Lower lobe of right lung (tissue), 2 donors: ENCODE measurements at regions not wholly inside any gene's neighbourhood (a gene's known extent, or its start where the extent isn't known, plus 50 kb on each side); places are given as distances from the start of the nearest gene placed in this dataset.

Experiments used
- ATAC-seq, 2 donors: fragments of 200-7000 bp; cut with Tn5 transposase; one replicate each; pipeline ENCODE4 v1.9.1; 2020 to 2022; ENCODE audit warnings: mild to moderate bottlenecking in 2 of 2, moderate library complexity in 2 of 2
- DNase-seq: peaks from one replicate; pipeline ENCODE4 v3.0.0-alpha.2; 2020
- H3K27ac ChIP-seq: fragments of 200-600 bp; one replicate; pipeline ENCODE4 v1.8.0; 2022
- H3K27me3 ChIP-seq: fragments of 200-600 bp; one replicate; pipeline ENCODE4 v1.8.0; 2022; ENCODE audit warnings: low read depth
- H3K36me3 ChIP-seq: fragments of 200-600 bp; one replicate; pipeline ENCODE4 v1.8.0; 2022; ENCODE audit warnings: mild to moderate bottlenecking
- H3K4me1 ChIP-seq: fragments of 200-600 bp; one replicate; pipeline ENCODE4 v1.8.0; 2022
- H3K4me3 ChIP-seq: fragments of 200-600 bp; one replicate; pipeline ENCODE4 v1.8.0; 2022; ENCODE audit warnings: mild to moderate bottlenecking
- H3K9me3 ChIP-seq: fragments of 200-600 bp; one replicate; pipeline ENCODE4 v1.8.0; 2022
- CTCF ChIP-seq: fragments of 200-600 bp; IDR thresholded peaks from one replicate; pipeline ENCODE4 v1.8.0; 2022; ENCODE audit warnings: antibody characterized with exemption, mild to moderate bottlenecking
- intact Hi-C: fragments of 100-400 bp; cut with DNase I; formaldehyde crosslinking; loops from one replicate; pipeline ENCODE4 v1.11.0; 2022
- donor health status: DM: no; HTN: yes; CAD: no; lungs with severe emphysema.

GRCh38 chr2:215528555-215528954 is 92.7 kb upstream of the FN1 start:
- no peak for ATAC-seq

GRCh38 chr2:215527736-215528135 is 91.9 kb upstream of the FN1 start:
- Histone ChIP-seq H3K27me3 (no peaks in the 10 kb centered on the region), H3K4me3 (no peak overlapping the region), H3K4me1 (no peaks in the 10 kb centered on the region), H3K9me3 (no peaks in the 10 kb centered on the region), H3K36me3 (no peaks in the 10 kb centered on the region), H3K27ac (no peak overlapping the region)
- TF ChIP-seq CTCF, result no peak
- DNase-seq (no peak), ATAC-seq (peak in 1 of 2 donors; percentile 23)
- intact Hi-C loops, result no loop called here

More at GRCh38 chr2:215528555-215528954, 92.7 kb upstream of the FN1 start:
- Histone ChIP-seq H3K27ac (no peak overlapping the region), H3K4me3 (no peak overlapping the region), H3K9me3 (peaks cover 1% of the 10 kb centered on the region), H3K27me3 (no peaks in the 10 kb centered on the region), H3K4me1 (no peaks in the 10 kb centered on the region), H3K36me3 (no peaks in the 10 kb centered on the region)
- intact Hi-C loops, result no loop called here
- no peak for TF ChIP-seq CTCF
- no peak for DNase-seq

- no peak for DNase-seq
Measured at GRCh38 chr2:215526341-215526740, 90.5 kb upstream of the FN1 start.

GRCh38 chr2:215522237-215522636 is 86.4 kb upstream of the FN1 start:
- DNase-seq (no peak), ATAC-seq (no peak)
- H3K4me1 ChIP-seq, result no peaks in the 10 kb centered on the region
- TF ChIP-seq CTCF, result no peak
- H3K36me3 ChIP-seq, result no peaks in the 10 kb centered on the region
- intact Hi-C loops, result no loop called here
- no peak overlapping the region for H3K27ac ChIP-seq
- H3K9me3 ChIP-seq, result no peaks in the 10 kb centered on the region
- H3K27me3 ChIP-seq, result no peaks in the 10 kb centered on the region
- no peak overlapping the region for H3K4me3 ChIP-seq

More at GRCh38 chr2:215526341-215526740, 90.5 kb upstream of the FN1 start:
- ATAC-seq, result no peak
- Histone ChIP-seq H3K4me1 (no peaks in the 10 kb centered on the region), H3K4me3 (no peak overlapping the region), H3K27me3 (no peaks in the 10 kb centered on the region), H3K27ac (no peak overlapping the region), H3K36me3 (no peaks in the 10 kb centered on the region), H3K9me3 (no peaks in the 10 kb centered on the region)
- TF ChIP-seq CTCF, result no peak
- intact Hi-C loops, result no loop called here

GRCh38 chr2:215521031-215521430 is 85.2 kb upstream of the FN1 start:
- DNase-seq (no peak), ATAC-seq (no peak)
- H3K36me3 ChIP-seq, result no peaks in the 10 kb centered on the region
- no peaks in the 10 kb centered on the region for H3K9me3 ChIP-seq
- no peak overlapping the region for H3K4me3 ChIP-seq
- H3K27ac ChIP-seq, result no peak overlapping the region
- no peaks in the 10 kb centered on the region for H3K4me1 ChIP-seq
- no peak for TF ChIP-seq CTCF
- intact Hi-C loops, result no loop called here
- H3K27me3 ChIP-seq, result no peaks in the 10 kb centered on the region

GRCh38 chr2:215517391-215517790 is 81.5 kb upstream of the FN1 start:
- no peak overlapping the region for H3K27ac ChIP-seq
- H3K36me3 ChIP-seq, result no peaks in the 10 kb centered on the region
- intact Hi-C loops, result no loop called here
- DNase-seq (no peak), ATAC-seq (no peak)
- no peaks in the 10 kb centered on the region for H3K27me3 ChIP-seq
- H3K4me1 ChIP-seq, result no peaks in the 10 kb centered on the region
- no peaks in the 10 kb centered on the region for H3K9me3 ChIP-seq
- no peak for TF ChIP-seq CTCF
- no peak overlapping the region for H3K4me3 ChIP-seq
